GM12878 (cell line): ENCODE measurements at regions not wholly inside any gene's neighbourhood (a gene's known extent, or its start where the extent isn't known, plus 50 kb on each side); places are given as distances from the start of the nearest gene placed in this dataset.

ENCODE experiments used
- ATAC-seq: fragments of 200-7000 bp; cut with Tn5 transposase; 3 replicates; pipeline ENCODE4 v1.9.1; 2020; ENCODE audit warnings: mild to moderate bottlenecking, moderate library complexity
- BruUV-seq: library from RNA; stranded (reverse); fragments of 400-500 nt; replicated peaks from 2 replicates; lab custom pipeline; 2021; lab: Mats Ljungman, UMichigan
- CTCF ChIA-PET: fragments of 300-600 bp; sonication (Branson Sonifier 250); formaldehyde crosslinking; extraction: SDS; loops from one replicate; lab custom pipeline; 2021; ENCODE audit warnings: inconsistent platforms; lab: Yijun Ruan, JAX
- POLR2A ChIA-PET: fragments of 350-600 bp; formaldehyde crosslinking; extraction: SDS; loops from one replicate; lab custom pipeline; 2021; ENCODE audit warnings: inconsistent platforms; lab: Charles Lee
- RAD21 ChIA-PET: fragments of 300-600 bp; sonication (Branson Sonifier 250); formaldehyde crosslinking; loops from one replicate; lab custom pipeline; 2023; ENCODE audit warnings: antibody characterized with exemption; ENCODE audit not compliant: unreplicated experiment; lab: Charles Lee
- SMC1A ChIA-PET: fragments of 300-600 bp; sonication (Branson Sonifier 250); formaldehyde crosslinking; loops from one replicate; lab custom pipeline; 2023; ENCODE audit not compliant: unreplicated experiment, uncharacterized antibody; lab: Charles Lee
- DNase-seq: peaks from one replicate; pipeline ENCODE4 v3.0.0-alpha.2; 2011; ENCODE audit warnings: low read depth, low spot score
- FAIRE-seq: peaks from 3 replicates; lab custom pipeline; 2011; peaks lifted over from hg19 to GRCh38; lab: Jason Lieb, UNC
- H2AFZ ChIP-seq: 2 replicates; pipeline ENCODE4 v1.6.0; 2011; ENCODE audit warnings: low read depth, low read length, control low read depth; ENCODE audit not compliant: control insufficient read depth
- H3K27ac ChIP-seq: 2 replicates; pipeline ENCODE4 v1.5.1; 2011; ENCODE audit warnings: control low read depth; ENCODE audit not compliant: control insufficient read depth, insufficient read depth
- H3K27me3 ChIP-seq, 2 experiments: replicated peaks in 1 of 2; 2 replicates each; pipeline versions ENCODE4 v1.6.0 to v1.6.1; 2011; ENCODE audit warnings: low read length in 1 of 2; ENCODE audit not compliant: control insufficient read depth in 2 of 2, insufficient read depth in 2 of 2
- H3K36me3 ChIP-seq, 2 experiments: 2 replicates each; pipeline ENCODE4 v1.5.1; 2011; ENCODE audit warnings: low read length in 1 of 2; ENCODE audit not compliant: control insufficient read depth in 2 of 2, insufficient read depth in 2 of 2
- H3K4me1 ChIP-seq: 2 replicates; pipeline ENCODE4 v1.6.1; 2011; ENCODE audit warnings: mild to moderate bottlenecking, low read length, moderate library complexity, mixed read lengths; ENCODE audit not compliant: control insufficient read depth, insufficient read depth
- H3K4me2 ChIP-seq: 2 replicates; pipeline ENCODE4 v1.6.0; 2011; ENCODE audit warnings: control low read depth; ENCODE audit not compliant: control insufficient read depth, insufficient read depth
- H3K4me3 ChIP-seq: fragments of 200-600 bp; sonication (generic); 2 replicates; pipeline ENCODE4 v1.5.1; 2016
- H3K79me2 ChIP-seq: 2 replicates; pipeline ENCODE4 v1.6.0; 2011; ENCODE audit warnings: low read length; ENCODE audit not compliant: control insufficient read depth, insufficient read depth
- H3K9ac ChIP-seq: 2 replicates; pipeline ENCODE4 v1.8.0; 2011; ENCODE audit warnings: low read length, control low read depth, mixed read lengths; ENCODE audit not compliant: control insufficient read depth, insufficient read depth
- H3K9me3 ChIP-seq: replicated peaks from 3 replicates; pipeline ENCODE4 v1.5.1; 2011; ENCODE audit warnings: mild to moderate bottlenecking, low read length; ENCODE audit not compliant: control insufficient read depth, insufficient read depth
- H4K20me1 ChIP-seq: 2 replicates; pipeline ENCODE4 v1.6.0; 2011; ENCODE audit not compliant: control insufficient read depth, insufficient read depth
- ATF7 ChIP-seq: fragments of 450-650 bp; IDR thresholded peaks from 2 replicates; pipeline ENCODE4 v1.6.1; 2016; ENCODE audit warnings: low read depth, mild to moderate bottlenecking
- BMI1 ChIP-seq: fragments of 450-650 bp; IDR thresholded peaks from 2 replicates; pipeline ENCODE4 v1.6.1; 2016; ENCODE audit warnings: mild to moderate bottlenecking, moderate library complexity, borderline replicate concordance
- CBX5 ChIP-seq: sonication (generic); IDR thresholded peaks from 2 replicates; pipeline ENCODE4 v1.6.1; 2016; ENCODE audit warnings: low read depth, moderate library complexity, mild to moderate bottlenecking, inconsistent platforms
- FOS ChIP-seq: IDR thresholded peaks from 3 replicates; pipeline ENCODE4 v1.6.1; 2011; ENCODE audit warnings: borderline replicate concordance; ENCODE audit not compliant: insufficient read length; ENCODE audit errors: extremely low read depth
- HSF1 ChIP-seq: fragments of 150-350 bp; IDR thresholded peaks from 2 replicates; pipeline ENCODE4 v1.6.1; 2014; ENCODE audit warnings: mild to moderate bottlenecking, low read depth, low read length
- JUNB ChIP-seq: IDR thresholded peaks from 2 replicates; pipeline ENCODE4 v1.6.1; 2016; ENCODE audit warnings: antibody characterized with exemption, mild to moderate bottlenecking
- JUND ChIP-seq: IDR thresholded peaks from 2 replicates; pipeline ENCODE4 v1.6.1; 2012; ENCODE audit warnings: low read depth, mild to moderate bottlenecking, low read length, improper control_type of control experiment, moderate library complexity
- MTA3 ChIP-seq: IDR thresholded peaks from 2 replicates; pipeline ENCODE4 v1.6.1; 2012; ENCODE audit warnings: low read length, inconsistent platforms, borderline replicate concordance
- NRF1 ChIP-seq: conservative IDR thresholded peaks from 2 replicates; pipeline ENCODE4 v1.6.1; 2011; ENCODE audit warnings: mild to moderate bottlenecking, low read depth, low read length, improper control_type of control experiment
- POLR2A ChIP-seq: IDR thresholded peaks from 2 replicates; pipeline ENCODE4 v1.6.1; 2011; ENCODE audit warnings: low read depth, mild to moderate bottlenecking, low read length
- RAD51 ChIP-seq: fragments of 450-650 bp; IDR thresholded peaks from 2 replicates; pipeline ENCODE4 v1.6.1; 2016; ENCODE audit warnings: moderate library complexity, mild to moderate bottlenecking, inconsistent platforms
- SMC3 ChIP-seq: IDR thresholded peaks from 2 replicates; pipeline ENCODE4 v1.6.1; 2011; ENCODE audit warnings: low read length, improper control_type of control experiment, borderline replicate concordance
- STAT1 ChIP-seq: fragments of 450-650 bp; conservative IDR thresholded peaks from 2 replicates; pipeline ENCODE4 v1.6.1; 2014; ENCODE audit warnings: antibody characterized with exemption, mild to moderate bottlenecking
- SUPT20H ChIP-seq: IDR thresholded peaks from 2 replicates; pipeline ENCODE4 v1.6.1; 2011; ENCODE audit warnings: low read depth, mild to moderate bottlenecking, low read length, moderate library complexity, borderline replicate concordance; ENCODE audit not compliant: control insufficient read depth
- ZBED1 ChIP-seq: IDR thresholded peaks from 2 replicates; pipeline ENCODE4 v1.6.1; 2016; ENCODE audit warnings: borderline replicate concordance
- ZNF207 ChIP-seq: fragments of 450-650 bp; IDR thresholded peaks from 2 replicates; pipeline ENCODE4 v1.6.1; 2014; ENCODE audit warnings: antibody characterized with exemption, mild to moderate bottlenecking, borderline replicate concordance
- ZNF384 ChIP-seq: IDR thresholded peaks from 2 replicates; pipeline ENCODE4 v1.6.1; 2012; ENCODE audit warnings: low read depth, mild to moderate bottlenecking, low read length, improper control_type of control experiment, borderline replicate concordance
- WGBS: methylation state at CpG from one replicate; pipeline ENCODE4 v1.1.6; 2016; ENCODE audit warnings: low lambda C conversion rate; ENCODE audit not compliant: insufficient replicate concordance, insufficient coverage; ENCODE audit errors: missing lambda C conversion rate; 5-methylcytosine and 5-hydroxymethylcytosine counted together
- in situ Hi-C: fragments of 300-500 bp; cut with MboI; formaldehyde crosslinking; loops from 9 replicates; pipeline ENCODE4 v1.14.3; 2018; ENCODE audit warnings: mixed read lengths
- intact Hi-C: fragments of 100-400 bp; cut with micrococcal nuclease; formaldehyde crosslinking; loops from one replicate; pipeline ENCODE4 v1.14.2; 2022; ENCODE audit not compliant: unreplicated experiment

GRCh38 chr2:185006481-185006880 lies 408.2 kb downstream of the ZNF804A start (continued):
- TF ChIP-seq ZBED1 (no peak), CBX5 (no peak)

GRCh38 chr2:185012643-185013042 lies 414.3 kb downstream of the ZNF804A start:
- RAD21 ChIA-PET: no interaction called here
- Histone ChIP-seq H3K27ac (no peak overlapping the region), H3K9ac (no peak overlapping the region), H3K27me3 (no peaks in the 10 kb centered on the region), H2AFZ (no peak overlapping the region), H3K9me3 (no peaks in the 10 kb centered on the region; the same call in 2 of the 3 replicates), H3K4me1 (no peaks in the 10 kb centered on the region), H4K20me1 (no peaks in the 10 kb centered on the region)
- SMC1A ChIA-PET: no interaction called here
- in situ Hi-C loops: no loop called here
- WGBS: 17% methylated on average over 3 of the region's 3 CpGs
- DNase-seq (no peak), ATAC-seq (no peak)
- no peak for TF ChIP-seq MTA3
- TF ChIP-seq BMI1: no peak
- no peak for TF ChIP-seq SUPT20H
- TF ChIP-seq RAD51: no peak
- TF ChIP-seq POLR2A: no peak
- TF ChIP-seq ZNF207: no peak
- no peak for TF ChIP-seq ZNF384
- no peak for TF ChIP-seq SMC3
- no peak for TF ChIP-seq HSF1
- no peak for TF ChIP-seq STAT1
- no peak for TF ChIP-seq ATF7
- TF ChIP-seq JUND: no peak
- TF ChIP-seq JUNB: no peak
- no peak for TF ChIP-seq FOS
- no peak for TF ChIP-seq NRF1
- TF ChIP-seq, all 136 proteins: peak for 0
- no peak overlapping the region for H3K4me3 ChIP-seq
- no peak overlapping the region for H3K4me2 ChIP-seq
- no peaks in the 10 kb centered on the region for H3K79me2 ChIP-seq
- BruUV-seq: no TSS peak
- FAIRE-seq: no peak
- CTCF ChIA-PET: no interaction called here
- POLR2A ChIA-PET: no interaction called here
- intact Hi-C loops: no loop called here
- no peaks in the 10 kb centered on the region for H3K36me3 ChIP-seq
